Hematopoietic multipotent progenitor cell (in vitro differentiated cells): ENCODE measurements at regions not wholly inside any gene's neighbourhood (a gene's known extent, or its start where the extent isn't known, plus 50 kb on each side); places are given as distances from the start of the nearest gene placed in this dataset.
"Not testable (repeated sequence)": the region's sequence is repeated elsewhere in the genome, so short reads cannot be mapped to it uniquely, and the experiment has no call there.

Experiments
- DNase-seq, 3 donors: peaks; one replicate each; pipeline ENCODE4 v3.0.0-alpha.2; 2011 to 2015; ENCODE audit warnings: low read depth in 2 of 3, low spot score in 2 of 3

GRCh38 chr15:95043933-95044313, 812.6 kb downstream of the MCTP2 start:
- no peak for DNase-seq

GRCh38 chr15:95044745-95045417, 813.5 kb downstream of the MCTP2 start:
- DNase-seq = no peak

GRCh38 chr15:95051861-95052260, 820.5 kb downstream of the MCTP2 start:
- DNase-seq = no peak

- no peak for DNase-seq
These were observed 828.1 kb downstream of the MCTP2 start for GRCh38 chr15:95059346-95059905.

GRCh38 chr15:95068701-95069521, 837.5 kb downstream of the MCTP2 start:
- no peak for DNase-seq

GRCh38 chr15:95075792-95076677, 844.7 kb downstream of the MCTP2 start:
- DNase-seq = no peak

GRCh38 chr15:95076678-95076990, 845.3 kb downstream of the MCTP2 start:
- DNase-seq = no peak

GRCh38 chr15:95078003-95078402, 846.6 kb downstream of the MCTP2 start:
- DNase-seq = no peak

GRCh38 chr15:95080228-95080627, 848.9 kb downstream of the MCTP2 start:
- not testable (repeated sequence) for DNase-seq

GRCh38 chr15:95085056-95085455, 853.7 kb downstream of the MCTP2 start:
- DNase-seq = no peak

- DNase-seq = no peak
These were observed 855.3 kb downstream of the MCTP2 start for GRCh38 chr15:95086531-95087252.

GRCh38 chr15:95087253-95087609, 855.9 kb downstream of the MCTP2 start:
- DNase-seq = no peak

- DNase-seq = no peak
These were observed 860.1 kb downstream of the MCTP2 start for GRCh38 chr15:95091444-95091843.

- no peak for DNase-seq
These were observed 863.9 kb downstream of the MCTP2 start for GRCh38 chr15:95095250-95095649.

GRCh38 chr15:95096651-95097050, 865.3 kb downstream of the MCTP2 start:
- no peak for DNase-seq

GRCh38 chr15:95097361-95097760, 866.0 kb downstream of the MCTP2 start:
- no peak for DNase-seq

GRCh38 chr15:95105229-95105628, 873.9 kb downstream of the MCTP2 start:
- no peak for DNase-seq

- no peak for DNase-seq
These were observed 875.4 kb downstream of the MCTP2 start for GRCh38 chr15:95106801-95107200.

- DNase-seq = no peak
These were observed 877.3 kb downstream of the MCTP2 start for GRCh38 chr15:95108673-95109072.

- DNase-seq = no peak
These were observed 880.6 kb downstream of the MCTP2 start for GRCh38 chr15:95111969-95112368.

- no peak for DNase-seq
These were observed 881.7 kb downstream of the MCTP2 start for GRCh38 chr15:95113041-95113440.
